Neural progenitor cell (in vitro differentiated cells): ENCODE measurements at regions not wholly inside any gene's neighbourhood (a gene's known extent, or its start where the extent isn't known, plus 50 kb on each side); places are given as distances from the start of the nearest gene placed in this dataset.
"Not testable (repeated sequence)": the region's sequence is repeated elsewhere in the genome, so short reads cannot be mapped to it uniquely, and the experiment has no call there.

ENCODE experiments used
- CTCF ChIP-seq: fragments of 200-600 bp; sonication (generic); IDR thresholded peaks from 2 replicates; pipeline ENCODE4 v1.5.1; 2017; ENCODE audit warnings: antibody characterized with exemption, mild to moderate bottlenecking
- EZH2 ChIP-seq: fragments of 200-600 bp; sonication (generic); IDR thresholded peaks from 2 replicates; pipeline ENCODE4 v1.6.1; 2017; ENCODE audit warnings: antibody characterized with exemption, mild to moderate bottlenecking, moderate library complexity
- EZH2phosphoT487 ChIP-seq: fragments of 200-600 bp; sonication (generic); IDR thresholded peaks from 2 replicates; pipeline ENCODE4 v1.6.1; 2017; ENCODE audit warnings: antibody characterized with exemption

- not testable (repeated sequence) for TF ChIP-seq CTCF, EZH2, EZH2phosphoT487
Measured at GRCh38 chr21:9757572-9757971, 763.8 kb upstream of the TPTE start.
